Dedifferentiated amniotic fluid mesenchymal stem cell (primary cell): ENCODE measurements at regions not wholly inside any gene's neighbourhood (a gene's known extent, or its start where the extent isn't known, plus 50 kb on each side); places are given as distances from the start of the nearest gene placed in this dataset.
"Not testable (repeated sequence)": the region's sequence is repeated elsewhere in the genome, so short reads cannot be mapped to it uniquely, and the experiment has no call there.

Experiments
- DNase-seq: peaks from one replicate; pipeline ENCODE4 v3.0.0-alpha.2; 2016; ENCODE audit errors: extremely low spot score

- DNase-seq: no peak
These were observed 256.0 kb downstream of the SV2B start for GRCh38 chr15:91356083-91356482.

GRCh38 chr15:91357011-91357410 lies 257.0 kb downstream of the SV2B start:
- DNase-seq: no peak

DNA sequence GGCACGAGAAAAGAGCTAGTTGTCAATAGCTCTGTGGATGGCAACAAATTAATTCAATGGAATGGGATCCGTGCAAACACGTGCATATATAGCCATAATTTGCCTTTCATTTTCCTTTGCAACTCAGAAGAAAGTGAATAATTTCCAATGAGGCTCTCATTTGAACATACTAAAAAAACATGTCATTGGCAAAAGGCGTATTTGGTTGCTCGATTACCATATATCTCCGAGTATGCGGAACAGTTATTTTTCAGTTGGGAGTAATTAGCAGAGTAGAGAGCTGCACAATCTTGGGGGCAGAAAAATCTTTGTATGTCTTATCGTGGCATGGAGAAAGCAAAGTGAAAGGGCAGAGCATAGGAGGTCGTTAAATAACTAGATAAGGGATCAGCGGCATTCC lies 257.4 kb downstream of the SV2B start:
- no peak for DNase-seq

DNA sequence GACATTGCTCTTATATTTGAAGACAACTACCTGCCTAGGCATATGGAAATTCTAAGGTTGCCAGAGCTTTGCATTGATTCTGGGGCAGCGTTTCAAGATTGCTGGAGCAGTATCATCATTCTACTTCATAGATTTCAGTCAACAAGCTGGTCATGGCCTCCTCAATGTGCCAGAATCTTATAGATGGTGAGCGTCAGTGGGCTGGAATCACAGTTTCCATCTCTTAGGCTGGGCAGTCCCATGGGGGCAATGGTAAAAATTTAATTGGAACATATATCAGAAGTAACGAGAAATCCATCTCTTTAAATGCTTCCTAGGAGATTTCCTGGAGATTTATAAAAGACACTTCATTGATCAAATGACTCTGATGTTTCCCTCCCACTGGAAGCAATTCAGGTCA lies 258.3 kb downstream of the SV2B start:
- DNase-seq: no peak

DNA sequence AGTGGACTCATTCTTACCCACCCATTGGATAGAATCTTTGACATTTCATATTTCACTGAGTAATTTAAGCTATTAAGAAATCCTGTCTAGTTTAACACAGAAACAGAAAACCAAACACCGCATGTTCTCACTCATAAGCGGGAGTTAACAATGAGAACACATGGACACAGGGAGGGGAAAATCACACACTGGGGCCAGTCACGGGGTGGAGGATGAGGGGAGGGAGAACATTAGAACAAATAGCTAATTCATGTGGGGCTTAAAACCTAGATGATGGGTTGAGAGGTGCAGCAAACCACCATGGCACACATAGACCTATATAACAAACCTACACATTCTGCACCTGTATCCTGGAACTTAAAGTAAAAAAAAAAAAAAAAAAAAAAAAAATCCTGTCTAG lies 261.6 kb downstream of the SV2B start:
- not testable (repeated sequence) for DNase-seq

GRCh38 chr15:91366111-91366510 lies 266.1 kb downstream of the SV2B start:
- no peak for DNase-seq

- DNase-seq: no peak
These were observed 268.6 kb downstream of the SV2B start for GRCh38 chr15:91368611-91369010.

DNA sequence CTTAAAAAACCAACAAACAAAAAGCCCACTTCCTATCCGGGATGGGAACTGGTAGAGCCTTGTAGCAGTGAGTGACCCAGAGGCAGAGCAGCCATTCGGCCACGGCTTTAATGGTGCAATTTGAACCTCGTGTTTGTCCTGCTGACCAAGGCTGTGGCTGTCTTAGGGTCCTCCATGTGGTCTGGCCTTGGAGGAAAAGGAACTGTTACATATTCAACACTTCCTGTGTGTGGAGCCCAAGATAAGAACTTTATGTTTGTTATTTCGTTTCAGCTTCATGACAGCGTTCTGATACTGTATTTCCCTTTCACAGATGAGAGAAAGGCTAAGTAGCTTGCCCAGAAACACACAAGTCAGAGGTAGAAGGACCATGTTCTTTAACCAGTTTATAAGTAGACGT lies 269.8 kb downstream of the SV2B start:
- DNase-seq: no peak

DNA sequence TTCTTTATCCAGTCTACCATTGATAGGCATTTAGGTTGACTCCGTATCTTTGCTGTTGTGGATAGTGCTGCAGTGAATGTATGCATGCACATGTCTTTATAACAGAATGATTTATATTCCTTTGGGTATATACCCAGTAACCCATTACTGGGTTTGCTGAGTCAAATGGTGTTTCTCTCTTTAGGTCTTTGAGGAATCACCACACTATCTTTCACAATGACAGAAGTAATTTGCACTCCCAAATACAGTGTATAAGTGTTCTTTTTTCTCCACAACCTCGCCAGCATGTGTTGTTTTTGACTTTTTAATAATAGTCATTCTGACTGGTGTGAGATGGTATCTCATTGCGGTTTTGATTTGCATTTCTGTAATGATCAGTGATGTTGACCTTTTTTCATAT lies 271.3 kb downstream of the SV2B start:
- not testable (repeated sequence) for DNase-seq

- no peak for DNase-seq
These were observed 274.3 kb downstream of the SV2B start for GRCh38 chr15:91374336-91374735.

- DNase-seq: no peak
These were observed 276.0 kb downstream of the SV2B start for GRCh38 chr15:91376038-91376437.

DNA sequence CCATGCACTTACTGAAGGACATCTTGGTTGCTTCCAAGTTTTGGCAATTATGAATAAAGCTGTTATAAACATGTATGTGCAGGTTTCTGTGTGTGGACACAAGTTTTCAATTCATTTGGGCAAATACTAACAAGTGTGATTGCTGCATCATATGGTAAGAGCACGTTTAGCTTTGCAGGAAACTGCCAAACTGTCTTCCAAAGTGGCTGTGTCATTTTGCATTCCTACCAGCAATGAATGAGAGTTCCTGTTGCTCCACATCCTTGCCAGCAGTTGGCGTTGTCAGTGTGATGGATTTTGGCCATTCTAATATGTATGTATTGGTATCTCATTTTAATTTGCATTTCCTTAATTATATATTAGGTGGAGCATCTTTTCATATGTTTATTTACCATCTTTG lies 280.1 kb downstream of the SV2B start:
- no peak for DNase-seq

GRCh38 chr15:91383532-91383931 lies 283.5 kb downstream of the SV2B start:
- no peak for DNase-seq

DNA sequence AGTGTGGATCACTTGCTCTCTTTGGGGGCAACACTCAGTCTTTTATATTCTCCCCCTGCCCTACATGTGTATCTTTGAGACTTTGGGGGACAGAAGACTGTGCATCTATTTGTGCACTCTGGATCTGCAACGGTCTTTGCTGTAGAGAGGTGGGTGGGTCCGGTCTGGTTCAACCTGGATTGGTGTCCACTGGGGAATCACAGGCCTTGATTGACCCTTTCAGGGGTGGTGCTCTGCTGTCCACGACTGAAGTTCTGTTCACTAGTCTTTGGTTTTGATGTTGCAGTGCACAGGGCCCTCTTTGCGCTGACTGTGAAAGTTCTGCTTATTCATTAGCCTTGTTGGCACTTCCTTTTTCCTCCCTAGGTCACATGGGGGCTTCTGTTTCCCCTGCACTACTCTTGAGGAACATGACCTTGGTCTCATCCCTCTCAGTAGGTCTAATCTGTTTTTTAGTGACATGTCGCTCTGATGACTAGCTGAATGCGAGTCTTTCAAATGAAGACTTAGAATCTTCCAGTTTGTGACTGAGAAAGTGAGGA lies 284.2 kb downstream of the SV2B start:
- DNase-seq: no peak

GRCh38 chr15:91385311-91385710 lies 285.3 kb downstream of the SV2B start:
- no peak for DNase-seq

- no peak for DNase-seq
These were observed 293.1 kb downstream of the SV2B start for GRCh38 chr15:91393186-91393585.

DNA sequence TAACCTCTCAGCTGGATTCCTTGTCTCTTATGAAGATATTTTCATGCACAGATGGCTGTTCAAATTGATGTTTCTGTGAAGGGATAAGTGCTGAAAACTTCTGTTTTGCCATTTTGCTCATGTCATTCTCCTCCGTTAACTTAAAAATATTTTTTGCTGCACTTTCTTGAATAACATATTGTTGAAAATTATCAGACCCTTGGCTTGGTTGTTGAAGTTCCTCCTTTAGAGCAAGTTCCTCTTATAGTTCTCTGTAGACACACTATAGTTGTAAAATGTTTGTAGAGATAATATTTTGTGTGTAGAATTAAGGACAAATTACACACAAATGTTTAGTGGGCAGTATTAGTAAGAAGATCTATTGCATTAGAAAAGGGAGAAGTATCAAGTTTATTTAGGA lies 300.4 kb downstream of the SV2B start:
- DNase-seq: no peak

DNA sequence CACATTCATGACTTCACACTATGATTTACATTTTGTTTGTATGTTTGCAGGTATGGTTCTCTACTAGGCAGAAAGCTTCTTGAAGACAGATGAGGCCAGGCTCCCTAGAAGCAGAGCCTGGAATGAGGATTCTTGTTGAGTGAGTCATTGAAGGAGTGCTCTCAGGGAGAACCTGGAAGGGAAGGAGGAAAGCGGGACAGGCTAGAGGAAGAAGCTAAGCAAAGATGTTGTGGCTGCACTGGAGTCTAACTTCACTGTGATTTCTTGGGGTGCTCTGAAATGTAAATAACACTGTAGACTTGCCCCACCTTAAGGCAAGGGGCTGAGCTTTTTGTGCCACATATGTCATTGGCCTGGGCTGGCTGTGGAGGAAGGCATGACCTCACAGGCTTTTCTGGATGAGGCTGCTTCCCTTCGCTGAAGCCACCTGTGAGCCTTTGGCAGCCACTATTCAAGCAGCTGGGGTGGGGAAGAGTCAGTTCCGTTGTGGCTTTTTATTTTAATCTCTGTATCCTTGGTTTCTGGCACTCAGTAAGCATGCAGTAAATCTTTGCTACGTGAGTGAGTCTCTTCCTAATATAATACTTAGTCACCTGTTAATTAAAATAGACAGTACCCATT lies 307.3 kb downstream of the SV2B start:
- DNase-seq: no peak

- DNase-seq: no peak
These were observed 308.5 kb downstream of the SV2B start for GRCh38 chr15:91408476-91409076.

DNA sequence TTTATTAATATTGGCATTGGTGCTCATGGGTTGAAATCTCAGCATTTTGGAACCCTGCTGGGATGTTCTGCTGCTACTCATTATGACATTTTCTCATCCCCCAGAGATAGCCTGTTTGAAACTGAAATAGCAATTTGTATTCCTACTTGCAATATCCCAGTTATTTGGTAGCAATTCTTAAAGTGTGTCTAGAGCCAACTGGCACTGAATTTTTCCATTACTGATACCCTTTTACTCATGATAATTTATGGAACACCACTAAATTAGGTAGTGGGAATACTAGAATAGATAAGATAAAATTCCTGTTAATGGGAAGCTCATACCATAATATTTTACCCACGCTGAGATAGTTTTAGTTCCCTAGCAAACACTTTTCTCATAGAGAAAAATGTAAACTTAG lies 309.3 kb downstream of the SV2B start:
- DNase-seq: no peak

DNA sequence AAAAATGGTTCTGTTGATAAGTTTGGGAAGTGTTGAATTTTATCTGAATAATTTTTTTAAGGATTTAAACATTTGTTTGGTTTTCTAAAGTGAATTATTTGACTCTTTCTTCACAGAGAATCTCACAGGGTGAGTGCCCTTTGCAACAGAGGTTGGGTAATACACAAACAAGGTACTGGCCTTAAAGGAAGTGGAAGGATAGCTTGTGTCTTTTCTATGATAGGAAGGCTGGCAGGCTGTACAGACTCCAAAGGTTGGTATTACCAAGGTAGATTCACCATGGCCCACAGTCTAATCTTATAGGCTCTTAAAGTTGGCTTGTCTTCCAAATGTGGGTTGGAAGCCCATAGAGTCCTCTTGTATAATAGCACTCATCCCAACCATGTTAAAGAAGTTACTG lies 311.5 kb downstream of the SV2B start:
- no peak for DNase-seq

DNA sequence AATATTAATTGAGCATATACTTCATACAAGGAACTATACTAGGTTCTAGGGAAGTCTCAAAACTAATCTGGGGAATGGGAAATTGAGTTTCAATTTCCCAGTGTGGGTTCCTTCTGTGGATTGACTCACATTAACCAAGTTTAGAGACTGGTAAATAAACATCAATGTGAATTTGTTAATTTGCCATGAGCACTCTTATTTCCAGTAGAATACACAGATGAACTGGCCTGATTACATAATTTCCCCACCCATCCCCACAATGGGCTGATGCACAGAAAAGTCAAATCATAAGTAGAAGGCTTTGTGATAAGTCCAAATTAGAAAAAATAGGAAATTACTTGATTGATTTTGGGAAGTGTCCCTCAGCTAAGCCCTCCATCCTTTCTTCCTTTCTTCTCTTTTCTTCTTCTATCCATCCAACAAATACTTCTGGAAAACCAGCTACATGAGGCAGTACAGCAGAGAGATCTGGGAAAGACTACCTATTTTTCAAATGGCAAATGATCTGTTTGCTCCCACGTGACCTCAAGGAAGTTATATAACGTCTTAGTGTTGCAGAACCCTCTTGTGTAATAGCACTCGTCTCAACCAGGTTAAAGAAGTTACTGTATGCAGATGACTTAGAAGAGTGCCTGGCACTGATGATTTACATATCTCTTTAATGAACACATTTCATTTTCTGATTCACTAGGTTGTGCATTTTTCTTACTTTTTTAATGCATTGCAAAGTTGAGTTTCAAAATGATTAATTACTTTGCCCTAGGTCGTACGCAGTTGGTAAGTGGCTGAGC lies 312.3 kb downstream of the SV2B start:
- no peak for DNase-seq

DNA sequence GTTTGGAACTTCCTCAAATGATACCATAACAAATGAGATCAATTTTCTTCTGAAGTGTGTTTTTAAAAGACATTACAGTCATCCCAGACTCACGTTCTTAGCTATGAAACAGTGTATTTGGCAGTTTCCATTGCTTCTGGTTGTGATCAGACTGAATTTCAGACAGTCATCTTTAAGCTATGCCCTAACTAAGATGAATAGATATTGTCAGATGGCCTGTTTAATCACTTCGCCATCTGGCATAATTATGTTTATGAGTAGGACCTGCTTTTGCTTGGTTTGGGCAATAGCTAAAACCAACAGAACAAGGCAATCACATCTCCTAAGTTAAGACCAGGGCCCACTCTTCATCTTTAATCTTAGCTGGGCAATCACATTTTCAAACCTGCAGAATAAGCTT lies 313.1 kb downstream of the SV2B start:
- no peak for DNase-seq
